ENCODE measurements at regions not wholly inside any gene's neighbourhood (a gene's known extent, or its start where the extent isn't known, plus 50 kb on each side); places are given as distances from the start of the nearest gene placed in this dataset.

GRCh38 chr6:12384357-12384912 lies 94.3 kb downstream of the EDN1 start:
- TF ChIP-seq, protein P1, sequence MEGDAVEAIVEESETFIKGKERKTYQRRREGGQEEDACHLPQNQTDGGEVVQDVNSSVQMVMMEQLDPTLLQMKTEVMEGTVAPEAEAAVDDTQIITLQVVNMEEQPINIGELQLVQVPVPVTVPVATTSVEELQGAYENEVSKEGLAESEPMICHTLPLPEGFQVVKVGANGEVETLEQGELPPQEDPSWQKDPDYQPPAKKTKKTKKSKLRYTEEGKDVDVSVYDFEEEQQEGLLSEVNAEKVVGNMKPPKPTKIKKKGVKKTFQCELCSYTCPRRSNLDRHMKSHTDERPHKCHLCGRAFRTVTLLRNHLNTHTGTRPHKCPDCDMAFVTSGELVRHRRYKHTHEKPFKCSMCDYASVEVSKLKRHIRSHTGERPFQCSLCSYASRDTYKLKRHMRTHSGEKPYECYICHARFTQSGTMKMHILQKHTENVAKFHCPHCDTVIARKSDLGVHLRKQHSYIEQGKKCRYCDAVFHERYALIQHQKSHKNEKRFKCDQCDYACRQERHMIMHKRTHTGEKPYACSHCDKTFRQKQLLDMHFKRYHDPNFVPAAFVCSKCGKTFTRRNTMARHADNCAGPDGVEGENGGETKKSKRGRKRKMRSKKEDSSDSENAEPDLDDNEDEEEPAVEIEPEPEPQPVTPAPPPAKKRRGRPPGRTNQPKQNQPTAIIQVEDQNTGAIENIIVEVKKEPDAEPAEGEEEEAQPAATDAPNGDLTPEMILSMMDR (IDR thresholded peaks at IDR 0.05; ENCODE audit: poor library complexity, severe bottlenecking), result no peak
- TF ChIP-seq MXI1 (conservative IDR thresholded peaks at IDR 0.05; ENCODE audit: poor library complexity, severe bottlenecking) (no peak), EP300 (conservative IDR thresholded peaks at IDR 0.05; ENCODE audit: poor library complexity, severe bottlenecking) (no peak), RAD21 (conservative IDR thresholded peaks at IDR 0.05) (no peak), TAF1 (IDR thresholded peaks at IDR 0.05; ENCODE audit: low read depth) (no peak), POLR2AphosphoS5 (IDR thresholded peaks at IDR 0.05) (no peak), EZH2 (IDR thresholded peaks at IDR 0.05; ENCODE audit: borderline replicate concordance, insufficient read depth, low read length, poor library complexity, severe bottlenecking) (no peak), REST (IDR thresholded peaks at IDR 0.05; ENCODE audit: borderline replicate concordance) (no peak)
